ENCODE measurements at regions not wholly inside any gene's neighbourhood (a gene's known extent, or its start where the extent isn't known, plus 50 kb on each side); places are given as distances from the start of the nearest gene placed in this dataset.

DNA sequence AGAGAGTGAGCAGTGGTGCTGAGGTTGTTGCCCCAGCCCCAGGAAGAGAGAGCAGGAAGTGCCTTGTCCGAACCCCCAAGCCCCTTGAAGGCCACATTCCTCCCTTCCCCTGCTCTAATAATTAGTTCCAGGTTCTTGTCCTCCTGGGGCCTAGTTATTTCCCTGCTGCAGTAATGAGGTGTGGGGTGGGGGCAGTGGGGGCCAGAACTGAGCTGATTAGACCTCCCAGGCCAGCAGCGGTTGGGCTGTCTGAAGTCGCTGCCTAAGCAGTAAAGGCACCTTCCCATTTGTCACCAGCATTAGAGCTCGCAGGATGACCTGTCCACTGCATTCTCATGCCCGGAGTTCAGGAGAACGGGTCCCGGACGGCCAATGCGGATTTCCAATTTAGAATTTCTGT is 186.5 kb upstream of the CSF3R start (continued):
- TF ChIP-seq, protein P1, sequence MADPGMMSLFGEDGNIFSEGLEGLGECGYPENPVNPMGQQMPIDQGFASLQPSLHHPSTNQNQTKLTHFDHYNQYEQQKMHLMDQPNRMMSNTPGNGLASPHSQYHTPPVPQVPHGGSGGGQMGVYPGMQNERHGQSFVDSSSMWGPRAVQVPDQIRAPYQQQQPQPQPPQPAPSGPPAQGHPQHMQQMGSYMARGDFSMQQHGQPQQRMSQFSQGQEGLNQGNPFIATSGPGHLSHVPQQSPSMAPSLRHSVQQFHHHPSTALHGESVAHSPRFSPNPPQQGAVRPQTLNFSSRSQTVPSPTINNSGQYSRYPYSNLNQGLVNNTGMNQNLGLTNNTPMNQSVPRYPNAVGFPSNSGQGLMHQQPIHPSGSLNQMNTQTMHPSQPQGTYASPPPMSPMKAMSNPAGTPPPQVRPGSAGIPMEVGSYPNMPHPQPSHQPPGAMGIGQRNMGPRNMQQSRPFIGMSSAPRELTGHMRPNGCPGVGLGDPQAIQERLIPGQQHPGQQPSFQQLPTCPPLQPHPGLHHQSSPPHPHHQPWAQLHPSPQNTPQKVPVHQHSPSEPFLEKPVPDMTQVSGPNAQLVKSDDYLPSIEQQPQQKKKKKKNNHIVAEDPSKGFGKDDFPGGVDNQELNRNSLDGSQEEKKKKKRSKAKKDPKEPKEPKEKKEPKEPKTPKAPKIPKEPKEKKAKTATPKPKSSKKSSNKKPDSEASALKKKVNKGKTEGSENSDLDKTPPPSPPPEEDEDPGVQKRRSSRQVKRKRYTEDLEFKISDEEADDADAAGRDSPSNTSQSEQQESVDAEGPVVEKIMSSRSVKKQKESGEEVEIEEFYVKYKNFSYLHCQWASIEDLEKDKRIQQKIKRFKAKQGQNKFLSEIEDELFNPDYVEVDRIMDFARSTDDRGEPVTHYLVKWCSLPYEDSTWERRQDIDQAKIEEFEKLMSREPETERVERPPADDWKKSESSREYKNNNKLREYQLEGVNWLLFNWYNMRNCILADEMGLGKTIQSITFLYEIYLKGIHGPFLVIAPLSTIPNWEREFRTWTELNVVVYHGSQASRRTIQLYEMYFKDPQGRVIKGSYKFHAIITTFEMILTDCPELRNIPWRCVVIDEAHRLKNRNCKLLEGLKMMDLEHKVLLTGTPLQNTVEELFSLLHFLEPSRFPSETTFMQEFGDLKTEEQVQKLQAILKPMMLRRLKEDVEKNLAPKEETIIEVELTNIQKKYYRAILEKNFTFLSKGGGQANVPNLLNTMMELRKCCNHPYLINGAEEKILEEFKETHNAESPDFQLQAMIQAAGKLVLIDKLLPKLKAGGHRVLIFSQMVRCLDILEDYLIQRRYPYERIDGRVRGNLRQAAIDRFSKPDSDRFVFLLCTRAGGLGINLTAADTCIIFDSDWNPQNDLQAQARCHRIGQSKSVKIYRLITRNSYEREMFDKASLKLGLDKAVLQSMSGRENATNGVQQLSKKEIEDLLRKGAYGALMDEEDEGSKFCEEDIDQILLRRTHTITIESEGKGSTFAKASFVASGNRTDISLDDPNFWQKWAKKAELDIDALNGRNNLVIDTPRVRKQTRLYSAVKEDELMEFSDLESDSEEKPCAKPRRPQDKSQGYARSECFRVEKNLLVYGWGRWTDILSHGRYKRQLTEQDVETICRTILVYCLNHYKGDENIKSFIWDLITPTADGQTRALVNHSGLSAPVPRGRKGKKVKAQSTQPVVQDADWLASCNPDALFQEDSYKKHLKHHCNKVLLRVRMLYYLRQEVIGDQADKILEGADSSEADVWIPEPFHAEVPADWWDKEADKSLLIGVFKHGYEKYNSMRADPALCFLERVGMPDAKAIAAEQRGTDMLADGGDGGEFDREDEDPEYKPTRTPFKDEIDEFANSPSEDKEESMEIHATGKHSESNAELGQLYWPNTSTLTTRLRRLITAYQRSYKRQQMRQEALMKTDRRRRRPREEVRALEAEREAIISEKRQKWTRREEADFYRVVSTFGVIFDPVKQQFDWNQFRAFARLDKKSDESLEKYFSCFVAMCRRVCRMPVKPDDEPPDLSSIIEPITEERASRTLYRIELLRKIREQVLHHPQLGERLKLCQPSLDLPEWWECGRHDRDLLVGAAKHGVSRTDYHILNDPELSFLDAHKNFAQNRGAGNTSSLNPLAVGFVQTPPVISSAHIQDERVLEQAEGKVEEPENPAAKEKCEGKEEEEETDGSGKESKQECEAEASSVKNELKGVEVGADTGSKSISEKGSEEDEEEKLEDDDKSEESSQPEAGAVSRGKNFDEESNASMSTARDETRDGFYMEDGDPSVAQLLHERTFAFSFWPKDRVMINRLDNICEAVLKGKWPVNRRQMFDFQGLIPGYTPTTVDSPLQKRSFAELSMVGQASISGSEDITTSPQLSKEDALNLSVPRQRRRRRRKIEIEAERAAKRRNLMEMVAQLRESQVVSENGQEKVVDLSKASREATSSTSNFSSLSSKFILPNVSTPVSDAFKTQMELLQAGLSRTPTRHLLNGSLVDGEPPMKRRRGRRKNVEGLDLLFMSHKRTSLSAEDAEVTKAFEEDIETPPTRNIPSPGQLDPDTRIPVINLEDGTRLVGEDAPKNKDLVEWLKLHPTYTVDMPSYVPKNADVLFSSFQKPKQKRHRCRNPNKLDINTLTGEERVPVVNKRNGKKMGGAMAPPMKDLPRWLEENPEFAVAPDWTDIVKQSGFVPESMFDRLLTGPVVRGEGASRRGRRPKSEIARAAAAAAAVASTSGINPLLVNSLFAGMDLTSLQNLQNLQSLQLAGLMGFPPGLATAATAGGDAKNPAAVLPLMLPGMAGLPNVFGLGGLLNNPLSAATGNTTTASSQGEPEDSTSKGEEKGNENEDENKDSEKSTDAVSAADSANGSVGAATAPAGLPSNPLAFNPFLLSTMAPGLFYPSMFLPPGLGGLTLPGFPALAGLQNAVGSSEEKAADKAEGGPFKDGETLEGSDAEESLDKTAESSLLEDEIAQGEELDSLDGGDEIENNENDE (IDR thresholded peaks at IDR 0.05; ENCODE audit: insufficient replicate concordance, low read length), result no peak

Measured in H1 (cell line).